GM12878 (cell line): ENCODE measurements at regions not wholly inside any gene's neighbourhood (a gene's known extent, or its start where the extent isn't known, plus 50 kb on each side); places are given as distances from the start of the nearest gene placed in this dataset.

Experiments
- ATAC-seq: fragments of 200-7000 bp; cut with Tn5 transposase; 3 replicates; pipeline ENCODE4 v1.9.1; 2020; ENCODE audit warnings: mild to moderate bottlenecking, moderate library complexity
- BruUV-seq: library from RNA; stranded (reverse); fragments of 400-500 nt; replicated peaks from 2 replicates; lab custom pipeline; 2021; lab: Mats Ljungman, UMichigan
- CTCF ChIA-PET: fragments of 300-600 bp; sonication (Branson Sonifier 250); formaldehyde crosslinking; extraction: SDS; loops from one replicate; lab custom pipeline; 2021; ENCODE audit warnings: inconsistent platforms; lab: Yijun Ruan, JAX
- POLR2A ChIA-PET: fragments of 350-600 bp; formaldehyde crosslinking; extraction: SDS; loops from one replicate; lab custom pipeline; 2021; ENCODE audit warnings: inconsistent platforms; lab: Charles Lee
- RAD21 ChIA-PET: fragments of 300-600 bp; sonication (Branson Sonifier 250); formaldehyde crosslinking; loops from one replicate; lab custom pipeline; 2023; ENCODE audit warnings: antibody characterized with exemption; ENCODE audit not compliant: unreplicated experiment; lab: Charles Lee
- SMC1A ChIA-PET: fragments of 300-600 bp; sonication (Branson Sonifier 250); formaldehyde crosslinking; loops from one replicate; lab custom pipeline; 2023; ENCODE audit not compliant: unreplicated experiment, uncharacterized antibody; lab: Charles Lee
- DNase-seq: peaks from one replicate; pipeline ENCODE4 v3.0.0-alpha.2; 2011; ENCODE audit warnings: low read depth, low spot score
- FAIRE-seq: peaks from 3 replicates; lab custom pipeline; 2011; peaks lifted over from hg19 to GRCh38; lab: Jason Lieb, UNC
- H2AFZ ChIP-seq: 2 replicates; pipeline ENCODE4 v1.6.0; 2011; ENCODE audit warnings: low read depth, low read length, control low read depth; ENCODE audit not compliant: control insufficient read depth
- H3K27ac ChIP-seq: 2 replicates; pipeline ENCODE4 v1.5.1; 2011; ENCODE audit warnings: control low read depth; ENCODE audit not compliant: control insufficient read depth, insufficient read depth
- H3K27me3 ChIP-seq, 2 experiments: replicated peaks in 1 of 2; 2 replicates each; pipeline versions ENCODE4 v1.6.0 to v1.6.1; 2011; ENCODE audit warnings: low read length in 1 of 2; ENCODE audit not compliant: control insufficient read depth in 2 of 2, insufficient read depth in 2 of 2
- H3K36me3 ChIP-seq, 2 experiments: 2 replicates each; pipeline ENCODE4 v1.5.1; 2011; ENCODE audit warnings: low read length in 1 of 2; ENCODE audit not compliant: control insufficient read depth in 2 of 2, insufficient read depth in 2 of 2
- H3K4me1 ChIP-seq: 2 replicates; pipeline ENCODE4 v1.6.1; 2011; ENCODE audit warnings: mild to moderate bottlenecking, low read length, moderate library complexity, mixed read lengths; ENCODE audit not compliant: control insufficient read depth, insufficient read depth
- H3K4me2 ChIP-seq: 2 replicates; pipeline ENCODE4 v1.6.0; 2011; ENCODE audit warnings: control low read depth; ENCODE audit not compliant: control insufficient read depth, insufficient read depth
- H3K4me3 ChIP-seq: fragments of 200-600 bp; sonication (generic); 2 replicates; pipeline ENCODE4 v1.5.1; 2016
- H3K79me2 ChIP-seq: 2 replicates; pipeline ENCODE4 v1.6.0; 2011; ENCODE audit warnings: low read length; ENCODE audit not compliant: control insufficient read depth, insufficient read depth
- H3K9ac ChIP-seq: 2 replicates; pipeline ENCODE4 v1.8.0; 2011; ENCODE audit warnings: low read length, control low read depth, mixed read lengths; ENCODE audit not compliant: control insufficient read depth, insufficient read depth
- H3K9me3 ChIP-seq: replicated peaks from 3 replicates; pipeline ENCODE4 v1.5.1; 2011; ENCODE audit warnings: mild to moderate bottlenecking, low read length; ENCODE audit not compliant: control insufficient read depth, insufficient read depth
- H4K20me1 ChIP-seq: 2 replicates; pipeline ENCODE4 v1.6.0; 2011; ENCODE audit not compliant: control insufficient read depth, insufficient read depth
- ASH2L ChIP-seq: fragments of 300-600, 200-600 bp; sonication (generic); IDR thresholded peaks from 2 replicates; pipeline ENCODE4 v1.6.1; 2017; ENCODE audit warnings: low read depth, mild to moderate bottlenecking, borderline replicate concordance
- ATF2 ChIP-seq: IDR thresholded peaks from 2 replicates; pipeline ENCODE4 v1.6.1; 2012; ENCODE audit warnings: low read length, inconsistent platforms
- BCL11A ChIP-seq: IDR thresholded peaks from 2 replicates; pipeline ENCODE4 v1.6.1; 2011; ENCODE audit warnings: low read depth, low read length
- DPF2 ChIP-seq: fragments of 450-650 bp; IDR thresholded peaks from 2 replicates; pipeline ENCODE4 v1.6.1; 2017; ENCODE audit warnings: mild to moderate bottlenecking
- MTA3 ChIP-seq: IDR thresholded peaks from 2 replicates; pipeline ENCODE4 v1.6.1; 2012; ENCODE audit warnings: low read length, inconsistent platforms, borderline replicate concordance
- MXI1 ChIP-seq: fragments of 150-350 bp; IDR thresholded peaks from 2 replicates; pipeline ENCODE4 v1.6.1; 2011; ENCODE audit warnings: low read depth, mild to moderate bottlenecking, inconsistent platforms, low read length, improper control_type of control experiment
- POU2F2 ChIP-seq: IDR thresholded peaks from 3 replicates; pipeline ENCODE4 v1.6.1; 2011; ENCODE audit warnings: low read depth, mild to moderate bottlenecking, low read length, borderline replicate concordance
- RBBP5 ChIP-seq: fragments of 200-600 bp; sonication (generic); conservative IDR thresholded peaks from 2 replicates; pipeline ENCODE4 v1.6.1; 2016
- WGBS: methylation state at CpG from one replicate; pipeline ENCODE4 v1.1.6; 2016; ENCODE audit warnings: low lambda C conversion rate; ENCODE audit not compliant: insufficient replicate concordance, insufficient coverage; ENCODE audit errors: missing lambda C conversion rate; 5-methylcytosine and 5-hydroxymethylcytosine counted together
- in situ Hi-C: fragments of 300-500 bp; cut with MboI; formaldehyde crosslinking; loops from 9 replicates; pipeline ENCODE4 v1.14.3; 2018; ENCODE audit warnings: mixed read lengths
- intact Hi-C: fragments of 100-400 bp; cut with micrococcal nuclease; formaldehyde crosslinking; loops from one replicate; pipeline ENCODE4 v1.14.2; 2022; ENCODE audit not compliant: unreplicated experiment

- Histone ChIP-seq H3K4me3 (no peak overlapping the region), H3K36me3 (no peaks in the 10 kb centered on the region), H4K20me1 (no peaks in the 10 kb centered on the region), H3K27ac (no peak overlapping the region), H3K9me3 (no peaks in the 10 kb centered on the region; the same call in 2 of the 3 replicates), H2AFZ (no peak overlapping the region), H3K9ac (no peak overlapping the region), H3K4me1 (no peaks in the 10 kb centered on the region), H3K27me3 (no peaks in the 10 kb centered on the region), H3K79me2 (no peaks in the 10 kb centered on the region), H3K4me2 (no peak overlapping the region)
- SMC1A ChIA-PET, result no interaction called here
- CTCF ChIA-PET, result no interaction called here
- no peak for ATAC-seq
- RAD21 ChIA-PET, result no interaction called here
- POLR2A ChIA-PET, result no interaction called here
- FAIRE-seq, result no peak
- WGBS, result 46% methylated on average over 23 of the region's 23 CpGs
- TF ChIP-seq POU2F2, result no peak
- TF ChIP-seq BCL11A, result no peak
- TF ChIP-seq MTA3, result no peak
- no peak for TF ChIP-seq ASH2L
- no peak for TF ChIP-seq ATF2
- no TSS peak for BruUV-seq
- DNase-seq, result no peak
- in situ Hi-C loops (no loop called here), intact Hi-C loops (no loop called here)
Measured at GRCh38 chr19:31979949-31980670, 365.3 kb upstream of the ZNF507 start.

GRCh38 chr19:31980796-31981195 is 364.6 kb upstream of the ZNF507 start:
- H3K4me2 ChIP-seq, result no peak overlapping the region
- TF ChIP-seq RBBP5, result no peak
- no peak for TF ChIP-seq DPF2
- TF ChIP-seq MXI1, result no peak
- TF ChIP-seq, all 136 proteins: peak for 0
- CTCF ChIA-PET, result no interaction called here
- no peak overlapping the region for H3K4me3 ChIP-seq
- H3K4me1 ChIP-seq, result no peaks in the 10 kb centered on the region
- H4K20me1 ChIP-seq, result no peaks in the 10 kb centered on the region
- POLR2A ChIA-PET, result no interaction called here
- no peaks in the 10 kb centered on the region for H3K79me2 ChIP-seq
- intact Hi-C loops, result no loop called here
- FAIRE-seq (no peak), ATAC-seq (no peak), DNase-seq (no peak)
- 55% methylated on average over 5 of the region's 5 CpGs for WGBS
- no peak overlapping the region for H3K9ac ChIP-seq
- H3K27me3 ChIP-seq, result no peaks in the 10 kb centered on the region
- no peak overlapping the region for H3K27ac ChIP-seq
- no TSS peak for BruUV-seq
- no peaks in the 10 kb centered on the region for H3K36me3 ChIP-seq
- in situ Hi-C loops, result no loop called here
- no peaks in the 10 kb centered on the region; the same call in 2 of the 3 replicates for H3K9me3 ChIP-seq
- H2AFZ ChIP-seq, result no peak overlapping the region
- RAD21 ChIA-PET, result no interaction called here
- SMC1A ChIA-PET, result no interaction called here
